Vagina (tissue), 2 donors: ENCODE measurements at regions not wholly inside any gene's neighbourhood (a gene's known extent, or its start where the extent isn't known, plus 50 kb on each side); places are given as distances from the start of the nearest gene placed in this dataset.

Experiments
- POLR2A ChIP-seq, 2 donors: fragments of 450-650 bp; IDR thresholded peaks; one replicate each; pipeline ENCODE4 v1.6.1; 2017; ENCODE audit warnings: antibody characterized with exemption in 2 of 2, mild to moderate bottlenecking in 2 of 2, moderate library complexity in 2 of 2
- POLR2AphosphoS5 ChIP-seq, 2 donors: sonication (generic); formaldehyde crosslinking; IDR thresholded peaks; one replicate each; pipeline ENCODE4 v1.9.0; 2017; ENCODE audit warnings: antibody characterized with exemption in 2 of 2, mild to moderate bottlenecking in 2 of 2, low read depth in 1 of 2; ENCODE audit not compliant: insufficient read depth in 1 of 2
- TF ChIP-seq, protein P1 (sequence below), 3 experiments: fragments of 450-650 bp in 2 of 3; fragments of 200-600 bp in 1 of 3; sonication (generic) in 1 of 3; IDR thresholded peaks; one replicate each; pipeline ENCODE4 v1.5.1; 2017 to 2019; ENCODE audit warnings: antibody characterized with exemption in 3 of 3, mild to moderate bottlenecking in 2 of 3, moderate library complexity in 2 of 3

- TF ChIP-seq POLR2AphosphoS5 (IDR thresholded peaks at IDR 0.05; ENCODE audit: insufficient read depth in 1 of 2, low read depth in 1 of 2), result no peak
- TF ChIP-seq, protein P1, sequence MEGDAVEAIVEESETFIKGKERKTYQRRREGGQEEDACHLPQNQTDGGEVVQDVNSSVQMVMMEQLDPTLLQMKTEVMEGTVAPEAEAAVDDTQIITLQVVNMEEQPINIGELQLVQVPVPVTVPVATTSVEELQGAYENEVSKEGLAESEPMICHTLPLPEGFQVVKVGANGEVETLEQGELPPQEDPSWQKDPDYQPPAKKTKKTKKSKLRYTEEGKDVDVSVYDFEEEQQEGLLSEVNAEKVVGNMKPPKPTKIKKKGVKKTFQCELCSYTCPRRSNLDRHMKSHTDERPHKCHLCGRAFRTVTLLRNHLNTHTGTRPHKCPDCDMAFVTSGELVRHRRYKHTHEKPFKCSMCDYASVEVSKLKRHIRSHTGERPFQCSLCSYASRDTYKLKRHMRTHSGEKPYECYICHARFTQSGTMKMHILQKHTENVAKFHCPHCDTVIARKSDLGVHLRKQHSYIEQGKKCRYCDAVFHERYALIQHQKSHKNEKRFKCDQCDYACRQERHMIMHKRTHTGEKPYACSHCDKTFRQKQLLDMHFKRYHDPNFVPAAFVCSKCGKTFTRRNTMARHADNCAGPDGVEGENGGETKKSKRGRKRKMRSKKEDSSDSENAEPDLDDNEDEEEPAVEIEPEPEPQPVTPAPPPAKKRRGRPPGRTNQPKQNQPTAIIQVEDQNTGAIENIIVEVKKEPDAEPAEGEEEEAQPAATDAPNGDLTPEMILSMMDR (IDR thresholded peaks at IDR 0.05), result no peak
- TF ChIP-seq POLR2A (IDR thresholded peaks at IDR 0.05), result no peak
Observed at GRCh38 chr14:46352844-46353243, 298.7 kb downstream of the RPL10L start.
